ENCODE measurements at regions not wholly inside any gene's neighbourhood (a gene's known extent, or its start where the extent isn't known, plus 50 kb on each side); places are given as distances from the start of the nearest gene placed in this dataset.

- no peak overlapping the region for H2AFZ ChIP-seq (ENCODE audit: low read length)
- H3K9ac ChIP-seq (ENCODE audit: insufficient read depth, low read length): no peak overlapping the region
- DNase-seq (ENCODE audit: low read depth in 2 of 2): no peak
- H3K36me3 ChIP-seq (ENCODE audit: control insufficient read depth, insufficient read depth, low read length): no peaks in the 10 kb centered on the region
- no peaks in the 10 kb centered on the region for H3K4me1 ChIP-seq (ENCODE audit: control insufficient read depth, extremely low read depth, insufficient read depth, low read length)
- H3K9me3 ChIP-seq (ENCODE audit: control insufficient read depth, insufficient read depth, low read depth, low read length): no peaks in the 10 kb centered on the region
- no peak overlapping the region for H3K27ac ChIP-seq (ENCODE audit: insufficient read depth, low read length)
- no peaks in the 10 kb centered on the region for H3K79me2 ChIP-seq (ENCODE audit: control insufficient read depth, insufficient read depth, low read length)
- H3K4me2 ChIP-seq (ENCODE audit: extremely low read depth, insufficient read depth, low read length): no peak overlapping the region
- TF ChIP-seq EZH2 (IDR thresholded peaks at IDR 0.05; ENCODE audit: low read length, missing control alignments) (no peak), CTCF (conservative IDR thresholded peaks at IDR 0.05 in 1 of 2, IDR thresholded peaks at IDR 0.05 in 1 of 2; ENCODE audit: low read depth in 1 of 2, low read length in 2 of 2) (no peak)
- H3K4me3 ChIP-seq (replicated peaks in 1 of 4; ENCODE audit: control extremely low read depth in 1 of 4, insufficient read depth in 1 of 4, low read depth in 3 of 4, low read length in 4 of 4): no peak overlapping the region
- H3K27me3 ChIP-seq (ENCODE audit: control insufficient read depth, insufficient read depth, low read length): no peaks in the 10 kb centered on the region
- H4K20me1 ChIP-seq (ENCODE audit: control insufficient read depth, extremely low read depth, insufficient read depth, low read length): no peaks in the 10 kb centered on the region
Observed at GRCh38 chr5:162407614-162408013, 340.0 kb downstream of the GABRG2 start.

GRCh38 chr5:162410365-162410764 lies 342.8 kb downstream of the GABRG2 start:
- Histone ChIP-seq H3K4me1 (ENCODE audit: control insufficient read depth, extremely low read depth, insufficient read depth, low read length) (no peaks in the 10 kb centered on the region), H3K36me3 (ENCODE audit: control insufficient read depth, insufficient read depth, low read length) (no peaks in the 10 kb centered on the region), H3K9me3 (ENCODE audit: control insufficient read depth, insufficient read depth, low read depth, low read length) (no peaks in the 10 kb centered on the region), H3K27me3 (ENCODE audit: control insufficient read depth, insufficient read depth, low read length) (no peaks in the 10 kb centered on the region), H3K9ac (ENCODE audit: insufficient read depth, low read length) (no peak overlapping the region), H3K27ac (ENCODE audit: insufficient read depth, low read length) (no peak overlapping the region), H2AFZ (ENCODE audit: low read length) (no peak overlapping the region), H3K4me3 (replicated peaks in 1 of 4; ENCODE audit: control extremely low read depth in 1 of 4, insufficient read depth in 1 of 4, low read depth in 3 of 4, low read length in 4 of 4) (no peak overlapping the region), H4K20me1 (ENCODE audit: control insufficient read depth, extremely low read depth, insufficient read depth, low read length) (no peaks in the 10 kb centered on the region), H3K79me2 (ENCODE audit: control insufficient read depth, insufficient read depth, low read length) (no peaks in the 10 kb centered on the region), H3K4me2 (ENCODE audit: extremely low read depth, insufficient read depth, low read length) (no peak overlapping the region)
- no peak for DNase-seq (ENCODE audit: low read depth in 2 of 2)
- TF ChIP-seq CTCF (conservative IDR thresholded peaks at IDR 0.05 in 1 of 2, IDR thresholded peaks at IDR 0.05 in 1 of 2; ENCODE audit: low read depth in 1 of 2, low read length in 2 of 2): no peak

GRCh38 chr5:162429142-162429541 lies 361.6 kb downstream of the GABRG2 start:
- no peaks in the 10 kb centered on the region for H3K4me1 ChIP-seq (ENCODE audit: control insufficient read depth, extremely low read depth, insufficient read depth, low read length)
- no peaks in the 10 kb centered on the region for H3K9me3 ChIP-seq (ENCODE audit: control insufficient read depth, insufficient read depth, low read depth, low read length)
- no peak overlapping the region for H3K27ac ChIP-seq (ENCODE audit: insufficient read depth, low read length)
- H2AFZ ChIP-seq (ENCODE audit: low read length): no peak overlapping the region
- no peaks in the 10 kb centered on the region for H3K79me2 ChIP-seq (ENCODE audit: control insufficient read depth, insufficient read depth, low read length)
- no peak overlapping the region for H3K4me2 ChIP-seq (ENCODE audit: extremely low read depth, insufficient read depth, low read length)
- H3K9ac ChIP-seq (ENCODE audit: insufficient read depth, low read length): no peak overlapping the region
- TF ChIP-seq CTCF (conservative IDR thresholded peaks at IDR 0.05 in 1 of 2, IDR thresholded peaks at IDR 0.05 in 1 of 2; ENCODE audit: low read depth in 1 of 2, low read length in 2 of 2) (no peak), EZH2 (IDR thresholded peaks at IDR 0.05; ENCODE audit: low read length, missing control alignments) (no peak)
- no peaks in the 10 kb centered on the region for H3K36me3 ChIP-seq (ENCODE audit: control insufficient read depth, insufficient read depth, low read length)
- H4K20me1 ChIP-seq (ENCODE audit: control insufficient read depth, extremely low read depth, insufficient read depth, low read length): no peaks in the 10 kb centered on the region
- H3K4me3 ChIP-seq (replicated peaks in 1 of 4; ENCODE audit: control extremely low read depth in 1 of 4, insufficient read depth in 1 of 4, low read depth in 3 of 4, low read length in 4 of 4): no peak overlapping the region
- H3K27me3 ChIP-seq (ENCODE audit: control insufficient read depth, insufficient read depth, low read length): no peaks in the 10 kb centered on the region
- no peak for DNase-seq (ENCODE audit: low read depth in 2 of 2)
